GM13977 (cell line): ENCODE measurements at regions not wholly inside any gene's neighbourhood (a gene's known extent, or its start where the extent isn't known, plus 50 kb on each side); places are given as distances from the start of the nearest gene placed in this dataset.

ENCODE experiments used
- DNase-seq: peaks from one replicate; pipeline ENCODE4 v3.0.0; 2012; ENCODE audit warnings: low spot score
- CTCF ChIP-seq: IDR thresholded peaks from 2 replicates; pipeline ENCODE4 v1.5.1; 2012; ENCODE audit warnings: mild to moderate bottlenecking, control low read depth; ENCODE audit not compliant: insufficient read depth; ENCODE audit errors: extremely low read depth, missing control alignments
- in situ Hi-C: fragments of 300-500 bp; cut with MboI; formaldehyde crosslinking; loops from one replicate; pipeline ENCODE4 v1.12.0; 2022; ENCODE audit warnings: low sequenced_read_pairs, low pct_unique_long_range_greater_than_20kb, mixed read lengths, inconsistent platforms; ENCODE audit not compliant: unreplicated experiment

GRCh38 chr6:126181890-126182289 lies 158.0 kb upstream of the CENPW start:
- no peak for TF ChIP-seq CTCF
- no peak for DNase-seq
- in situ Hi-C loops: loop anchor here (25.0 kb wide), 1 partner anchor 480 kb away; no protein-coding TSS in a partner anchor

GRCh38 chr6:126182650-126183311 lies 157.1 kb upstream of the CENPW start:
- in situ Hi-C loops: loop anchor here (25.0 kb wide), 1 partner anchor 480 kb away; no protein-coding TSS in a partner anchor
- no peak for DNase-seq
- no peak for TF ChIP-seq CTCF

GRCh38 chr6:126185774-126186173 lies 154.1 kb upstream of the CENPW start:
- DNase-seq: no peak
- in situ Hi-C loops: loop anchor here (25.0 kb wide), 1 partner anchor 477 kb away; no protein-coding TSS in a partner anchor
- TF ChIP-seq CTCF: no peak

- no peak for DNase-seq
- in situ Hi-C loops: loop anchor here (25.0 kb wide), 1 partner anchor 474 kb away; no protein-coding TSS in a partner anchor
- no peak for TF ChIP-seq CTCF
Measured at GRCh38 chr6:126188279-126188909, 151.5 kb upstream of the CENPW start.

GRCh38 chr6:126195625-126196236 lies 144.2 kb upstream of the CENPW start:
- DNase-seq: no peak
- TF ChIP-seq CTCF: no peak
- in situ Hi-C loops: loop anchor here (25.0 kb wide), 1 partner anchor 467 kb away; no protein-coding TSS in a partner anchor

GRCh38 chr6:126198631-126199030 lies 141.3 kb upstream of the CENPW start:
- no peak for TF ChIP-seq CTCF
- in situ Hi-C loops: loop anchor here (25.0 kb wide), 1 partner anchor 464 kb away; no protein-coding TSS in a partner anchor
- no peak for DNase-seq
